ENCODE measurements at regions not wholly inside any gene's neighbourhood (a gene's known extent, or its start where the extent isn't known, plus 50 kb on each side); places are given as distances from the start of the nearest gene placed in this dataset.

GRCh38 chr2:47272031-47272864 lies 95.9 kb upstream of the CALM2 start (continued):
- TF ChIP-seq RELB (IDR thresholded peaks at IDR 0.05; ENCODE audit: low read depth) (no peak), BCL11A (IDR thresholded peaks at IDR 0.05; ENCODE audit: low read depth, low read length) (no peak), NR2C1 (IDR thresholded peaks at IDR 0.05) (no peak), LARP7 (IDR thresholded peaks at IDR 0.05) (peak; percentile 81), RUNX3 (IDR thresholded peaks at IDR 0.05; ENCODE audit: low read length) (peak; percentile 50), NR2C2 (IDR thresholded peaks at IDR 0.05; ENCODE audit: borderline replicate concordance, control insufficient read depth, insufficient read length, low read depth) (no peak), SREBF1 (IDR thresholded peaks at IDR 0.05; ENCODE audit: low read length) (no peak), HCFC1 (IDR thresholded peaks at IDR 0.05; ENCODE audit: low read length) (no peak), SKIL (IDR thresholded peaks at IDR 0.05; ENCODE audit: low read depth, poor library complexity, severe bottlenecking) (no peak), NRF1 (conservative IDR thresholded peaks at IDR 0.05; ENCODE audit: low read depth, low read length) (no peak), POU2F2 (IDR thresholded peaks at IDR 0.05; ENCODE audit: borderline replicate concordance, low read depth, low read length) (no peak), BHLHE40 (IDR thresholded peaks at IDR 0.05; ENCODE audit: borderline replicate concordance in 1 of 2, low read depth in 2 of 2, low read length in 1 of 2) (peak in 1 of 2 experiments; percentile 60; a peak in 2 of 4 replicates), NFYB (IDR thresholded peaks at IDR 0.05; ENCODE audit: insufficient read depth, low read depth, low read length) (no peak), ZBTB4 (CRISPR knock-in tag; IDR thresholded peaks at IDR 0.05) (no peak), PKNOX1 (IDR thresholded peaks at IDR 0.05) (no peak), MLLT1 (IDR thresholded peaks at IDR 0.05) (no peak), ZNF274 (IDR thresholded peaks at IDR 0.05; ENCODE audit: insufficient read depth, insufficient read length) (no peak), WRNIP1 (IDR thresholded peaks at IDR 0.05; ENCODE audit: borderline replicate concordance, low read depth, low read length) (no peak), FOXM1 (IDR thresholded peaks at IDR 0.05; ENCODE audit: low read depth, low read length) (no peak), TAF1 (IDR thresholded peaks at IDR 0.05; ENCODE audit: borderline replicate concordance, low read depth, low read length) (peak; percentile 47; the same call in 1 of the 2 replicates)

Data from GM12878 (cell line).